K562 (cell line): ENCODE measurements at regions not wholly inside any gene's neighbourhood (a gene's known extent, or its start where the extent isn't known, plus 50 kb on each side); places are given as distances from the start of the nearest gene placed in this dataset.

Experiments
- ATAC-seq: fragments of 200-7000 bp; cut with Tn5 transposase; 3 replicates; pipeline ENCODE4 v1.9.1; 2020; ENCODE audit warnings: moderate library complexity
- BruUV-seq: library from RNA; stranded (reverse); fragments of 400-500 nt; replicated peaks from 2 replicates; lab custom pipeline; 2021; lab: Mats Ljungman, UMichigan
- CTCF ChIA-PET: fragments of 300-600 bp; formaldehyde crosslinking; extraction: SDS; loops from one replicate; lab custom pipeline; 2021; ENCODE audit warnings: low intra/inter-chr PET ratio; lab: Yijun Ruan, JAX
- POLR2A ChIA-PET: fragments of 300-600, 350-650 bp; sonication (Branson Sonifier 250); formaldehyde crosslinking; extraction: SDS; loops from one replicate; lab custom pipeline; 2021; ENCODE audit warnings: antibody characterized with exemption, inconsistent platforms; lab: Yijun Ruan, JAX
- DNase-seq, 4 experiments: peaks; one replicate each; pipeline versions ENCODE4 v3.0.0 to v3.0.0-alpha.2; 2011 to 2018; ENCODE audit warnings: low spot score in 3 of 4, mixed read lengths in 3 of 4; ENCODE audit errors: extremely low read depth in 1 of 4
- FAIRE-seq: peaks from 2 replicates; lab custom pipeline; 2011; peaks lifted over from hg19 to GRCh38; lab: Jason Lieb, UNC
- H2AFZ ChIP-seq: 2 replicates; pipeline ENCODE4 v1.6.0; 2011; ENCODE audit warnings: low read depth, low read length, control low read depth, inconsistent platforms
- H3K27ac ChIP-seq: fragments of 200-600 bp; 3 replicates; pipeline ENCODE4 v1.8.0; 2011; ENCODE audit warnings: low read depth, mild to moderate bottlenecking, control low read depth, inconsistent platforms, low read length, moderate library complexity, mixed read lengths; ENCODE audit errors: extremely low read depth
- H3K27me3 ChIP-seq, 2 experiments: fragments of 300-600 bp in 1 of 2; 2 replicates in 1 of 2; 3 replicates in 1 of 2; pipeline versions ENCODE4 v1.6.0 to v1.8.0; 2011; ENCODE audit warnings: inconsistent platforms in 2 of 2, low read length in 2 of 2, mild to moderate bottlenecking in 1 of 2, mixed read lengths in 1 of 2, moderate library complexity in 1 of 2; ENCODE audit not compliant: control insufficient read depth in 2 of 2, insufficient read depth in 2 of 2
- H3K36me3 ChIP-seq: fragments of 300-600 bp; 3 replicates; pipeline ENCODE4 v1.8.0; 2011; ENCODE audit warnings: mild to moderate bottlenecking, low read length, inconsistent platforms; ENCODE audit not compliant: control insufficient read depth, insufficient read depth
- H3K4me1 ChIP-seq, 2 experiments: fragments of 200-600 bp in 1 of 2; replicated peaks in 1 of 2; 2 replicates in 1 of 2; 3 replicates in 1 of 2; pipeline versions ENCODE4 v1.5.1 to v1.8.0; 2011; ENCODE audit warnings: inconsistent platforms in 2 of 2, low read length in 2 of 2, mild to moderate bottlenecking in 1 of 2, mixed read lengths in 1 of 2, moderate library complexity in 1 of 2; ENCODE audit not compliant: control insufficient read depth in 2 of 2, insufficient read depth in 2 of 2
- H3K4me2 ChIP-seq: 2 replicates; pipeline ENCODE4 v1.6.1; 2011; ENCODE audit warnings: low read length, control low read depth, inconsistent platforms, mixed read lengths; ENCODE audit not compliant: insufficient read depth
- H3K4me3 ChIP-seq: fragments of 200-600 bp; sonication (generic), shearing (Covaris generic); 2 replicates; pipeline ENCODE4 v1.5.1; 2016; ENCODE audit warnings: control low read depth, inconsistent platforms
- H3K79me2 ChIP-seq: fragments of 200-600 bp; 3 replicates; pipeline ENCODE4 v1.8.0; 2011; ENCODE audit warnings: low read length, inconsistent platforms; ENCODE audit not compliant: control insufficient read depth, insufficient read depth
- H3K9ac ChIP-seq, 2 experiments: 2 replicates each; pipeline versions ENCODE4 v1.6.0 to v1.6.1; 2011; ENCODE audit warnings: low read depth in 2 of 2, low read length in 2 of 2, control low read depth in 1 of 2, inconsistent platforms in 1 of 2, mild to moderate bottlenecking in 1 of 2, mixed read lengths in 1 of 2; ENCODE audit not compliant: insufficient read depth in 1 of 2
- H3K9me1 ChIP-seq: one replicate; pipeline ENCODE4 v1.6.0; 2011; ENCODE audit warnings: inconsistent platforms, mild to moderate bottlenecking, low read length, moderate library complexity; ENCODE audit not compliant: control insufficient read depth, insufficient read depth
- H3K9me3 ChIP-seq: replicated peaks from 2 replicates; pipeline ENCODE4 v1.5.1; 2011; ENCODE audit warnings: low read depth, low read length, inconsistent platforms; ENCODE audit not compliant: control insufficient read depth, insufficient read depth
- H4K20me1 ChIP-seq: replicated peaks from 2 replicates; pipeline ENCODE4 v1.6.1; 2011; ENCODE audit warnings: low read length, inconsistent platforms, mixed read lengths; ENCODE audit not compliant: control insufficient read depth, insufficient read depth
- CBFB ChIP-seq: sonication (generic); formaldehyde crosslinking; IDR thresholded peaks from 2 replicates; pipeline ENCODE4 v1.4.0; 2020; ENCODE audit warnings: mild to moderate bottlenecking, missing genetic modification reagents
- ELK1 ChIP-seq: sonication (generic); formaldehyde crosslinking; IDR thresholded peaks from 2 replicates; pipeline ENCODE4 v1.8.1; 2022; ENCODE audit warnings: missing genetic modification reagents
- ESRRB ChIP-seq: fragments of 250-450 bp; sonication (Bioruptor Pico); IDR thresholded peaks from 2 replicates; pipeline ENCODE4 v1.5.0; 2020; ENCODE audit warnings: mild to moderate bottlenecking, moderate library complexity, borderline replicate concordance
- GTF2A2 ChIP-seq: IDR thresholded peaks from 2 replicates; pipeline ENCODE4 v1.6.1; 2016; ENCODE audit warnings: mild to moderate bottlenecking, missing genetic modification characterization, missing compliant biosample characterization
- GTF2E2 ChIP-seq: fragments of 200-800 bp; sonication (Bioruptor generic); IDR thresholded peaks from 2 replicates; pipeline ENCODE4 v1.6.1; 2016; ENCODE audit warnings: missing genetic modification characterization, missing compliant biosample characterization
- NCOA1 ChIP-seq: fragments of 450-650 bp; IDR thresholded peaks from 2 replicates; pipeline ENCODE4 v1.6.1; 2016; ENCODE audit warnings: low read depth
- PBX2 ChIP-seq, 2 experiments: IDR thresholded peaks in 1 of 2; conservative IDR thresholded peaks in 1 of 2; 2 replicates each; pipeline ENCODE4 v1.6.1; 2016; ENCODE audit warnings: low read depth in 2 of 2, mild to moderate bottlenecking in 1 of 2, missing compliant biosample characterization in 1 of 2, missing genetic modification characterization in 1 of 2, moderate library complexity in 1 of 2
- PTBP1 ChIP-seq: fragments of 200-400 bp; formaldehyde crosslinking; IDR thresholded peaks from 2 replicates; pipeline ENCODE4 v1.6.1; 2017; ENCODE audit warnings: low read depth, low read length
- ZBTB49 ChIP-seq: sonication (generic); formaldehyde crosslinking; IDR thresholded peaks from 2 replicates; pipeline ENCODE4 v1.8.0; 2022; ENCODE audit warnings: missing genetic modification reagents, mild to moderate bottlenecking, borderline replicate concordance
- ZKSCAN8 ChIP-seq: fragments of 200-800 bp; sonication (Bioruptor generic); IDR thresholded peaks from 2 replicates; pipeline ENCODE4 v1.6.1; 2016; ENCODE audit warnings: missing genetic modification characterization, missing compliant biosample characterization
- WGBS: fragments of 100-300 bp; shearing (Covaris generic); methylation state at CpG from one replicate; pipeline ENCODE4 v1.1.6; 2016; ENCODE audit warnings: low coverage, mixed read lengths; ENCODE audit not compliant: insufficient coverage; ENCODE audit errors: missing lambda C conversion rate; 5-methylcytosine and 5-hydroxymethylcytosine counted together
- in situ Hi-C: fragments of 300-500 bp; cut with MboI; formaldehyde crosslinking; loops from 4 replicates; pipeline ENCODE4 v1.15.0; 2018; ENCODE audit warnings: inconsistent platforms, mixed read lengths
- intact Hi-C: fragments of 100-400 bp; cut with micrococcal nuclease; formaldehyde crosslinking; loops from 2 replicates; pipeline ENCODE4 v1.14.2; 2022

- POLR2A ChIA-PET: no interaction called here
- FAIRE-seq: no peak
- no peaks in the 10 kb centered on the region for H4K20me1 ChIP-seq
Observed at GRCh38 chr5:129217179-129217578, 122.6 kb downstream of the ISOC1 start.

More at GRCh38 chr5:129217179-129217578, 122.6 kb downstream of the ISOC1 start:
- H2AFZ ChIP-seq: no peak overlapping the region
- no peaks in the 10 kb centered on the region for H3K79me2 ChIP-seq
- no peaks in the 10 kb centered on the region for H3K4me1 ChIP-seq
- TF ChIP-seq ZKSCAN8 (CRISPR knock-in tag) (no peak), ESRRB (CRISPR knock-in tag) (no peak), PBX2 (CRISPR knock-in tag; IDR thresholded peaks at IDR 0.05; ENCODE audit: low read depth) (no peak), PBX2 (tag; conservative IDR thresholded peaks at IDR 0.05; ENCODE audit: low read depth) (no peak), ELK1 (no peak), ZBTB49 (CRISPR knock-in tag) (no peak), GTF2E2 (tag) (no peak), PTBP1 (no peak), CBFB (CRISPR knock-in tag) (no peak), GTF2A2 (tag) (no peak), NCOA1 (no peak)
- in situ Hi-C loops (no loop called here), intact Hi-C loops (no loop called here)
- ATAC-seq (no peak), DNase-seq (no peak)
- no peak overlapping the region for H3K4me3 ChIP-seq
- H3K9ac ChIP-seq: no peak overlapping the region
- 2% methylated on average over 3 of the region's 3 CpGs for WGBS
- CTCF ChIA-PET: no interaction called here
- BruUV-seq: no TSS peak
- no peaks in the 10 kb centered on the region for H3K36me3 ChIP-seq
- no peaks in the 10 kb centered on the region for H3K27me3 ChIP-seq
- H3K27ac ChIP-seq: no peak overlapping the region
- no peaks in the 10 kb centered on the region for H3K9me3 ChIP-seq
- no peaks in the 10 kb centered on the region for H3K9me1 ChIP-seq
- no peak overlapping the region for H3K4me2 ChIP-seq
